SW480 (cell line): ENCODE measurements at regions not wholly inside any gene's neighbourhood (a gene's known extent, or its start where the extent isn't known, plus 50 kb on each side); places are given as distances from the start of the nearest gene placed in this dataset.

Source experiments
- DNase-seq: peaks from one replicate; pipeline ENCODE4 v3.0.0-alpha.2; 2016; ENCODE audit warnings: low spot score

GRCh38 chr2:129766374-129766993 lies 213.0 kb upstream of the RAB6C start:
- DNase-seq = no peak

GRCh38 chr2:129767346-129768035 lies 212.0 kb upstream of the RAB6C start:
- DNase-seq = no peak

GRCh38 chr2:129768036-129768386 lies 211.5 kb upstream of the RAB6C start:
- DNase-seq = no peak

- no peak for DNase-seq
Measured at GRCh38 chr2:129768485-129769184, 210.8 kb upstream of the RAB6C start.

- DNase-seq = no peak
Measured at GRCh38 chr2:129769185-129769991, 210.1 kb upstream of the RAB6C start.

- no peak for DNase-seq
Measured at GRCh38 chr2:129771418-129772189, 207.9 kb upstream of the RAB6C start.

GRCh38 chr2:129772190-129772579 lies 207.3 kb upstream of the RAB6C start:
- no peak for DNase-seq

- no peak for DNase-seq
Measured at GRCh38 chr2:129775952-129776653, 203.4 kb upstream of the RAB6C start.

GRCh38 chr2:129777146-129777545 lies 202.3 kb upstream of the RAB6C start:
- DNase-seq = no peak

- no peak for DNase-seq
Measured at GRCh38 chr2:129777762-129778583, 201.5 kb upstream of the RAB6C start.

- no peak for DNase-seq
Measured at GRCh38 chr2:129778584-129778877, 200.9 kb upstream of the RAB6C start.

GRCh38 chr2:129779783-129780182 lies 199.7 kb upstream of the RAB6C start:
- no peak for DNase-seq

GRCh38 chr2:129780316-129781270 lies 198.9 kb upstream of the RAB6C start:
- no peak for DNase-seq

GRCh38 chr2:129781749-129782632 lies 197.5 kb upstream of the RAB6C start:
- DNase-seq = peak; percentile 60

- no peak for DNase-seq
Measured at GRCh38 chr2:129782633-129782990, 196.9 kb upstream of the RAB6C start.

GRCh38 chr2:129784486-129784885 lies 195.0 kb upstream of the RAB6C start:
- DNase-seq = no peak

- DNase-seq = no peak
Measured at GRCh38 chr2:129791712-129792111, 187.8 kb upstream of the RAB6C start.

GRCh38 chr2:129793431-129793902 lies 186.0 kb upstream of the RAB6C start:
- no peak for DNase-seq
